SK-N-SH (cell line): ENCODE measurements at regions not wholly inside any gene's neighbourhood (a gene's known extent, or its start where the extent isn't known, plus 50 kb on each side); places are given as distances from the start of the nearest gene placed in this dataset.

ENCODE experiments used
- CTCF ChIA-PET: fragments of 300-600, 350-600 bp; formaldehyde crosslinking; extraction: SDS; loops from one replicate; lab custom pipeline; 2021; lab: Yijun Ruan, JAX
- POLR2A ChIA-PET: fragments of 350-600 bp; sonication (Branson Sonifier 250); formaldehyde crosslinking; extraction: SDS; loops from one replicate; lab custom pipeline; 2020; ENCODE audit warnings: antibody characterized with exemption, inconsistent platforms; lab: Yijun Ruan, JAX
- DNase-seq: peaks from one replicate; pipeline ENCODE4 v3.0.0; 2012
- H2AFZ ChIP-seq: fragments of 200-600 bp; sonication (generic); 2 replicates; pipeline ENCODE4 v1.8.1; 2016; ENCODE audit warnings: antibody characterized with exemption, mild to moderate bottlenecking, low read depth
- H3F3A ChIP-seq: fragments of 200-600 bp; sonication (generic); replicated peaks from 2 replicates; pipeline ENCODE3; 2016; ENCODE audit warnings: antibody characterized with exemption, mild to moderate bottlenecking; ENCODE audit not compliant: insufficient read depth
- H3K27ac ChIP-seq, 2 experiments: fragments of 200-500 bp in 1 of 2; fragments of 200-600 bp in 1 of 2; sonication (Bioruptor generic) in 1 of 2; sonication (generic), shearing (Covaris generic) in 1 of 2; 2 replicates each; pipeline versions ENCODE4 v1.5.1 to v1.6.1; 2014 to 2016; ENCODE audit warnings: low read depth in 2 of 2, inconsistent platforms in 1 of 2, low read length in 1 of 2, mild to moderate bottlenecking in 1 of 2, mixed read lengths in 1 of 2
- H3K27me3 ChIP-seq: fragments of 200-600 bp; sonication (generic), shearing (Covaris generic); 2 replicates; pipeline ENCODE4 v1.6.1; 2016; ENCODE audit warnings: mixed run types; ENCODE audit not compliant: insufficient read depth
- H3K36me3 ChIP-seq, 2 experiments: fragments of 200-500 bp in 1 of 2; fragments of 200-600 bp in 1 of 2; sonication (Bioruptor generic) in 1 of 2; sonication (generic) in 1 of 2; replicated peaks in 1 of 2; 2 replicates each; pipeline versions ENCODE3 to v1.5.1; 2014 to 2016; ENCODE audit warnings: low read length in 1 of 2, mild to moderate bottlenecking in 1 of 2; ENCODE audit not compliant: insufficient read depth in 2 of 2, control insufficient read depth in 1 of 2
- H3K4me1 ChIP-seq, 2 experiments: fragments of 200-500 bp in 1 of 2; fragments of 200-600 bp in 1 of 2; sonication (Bioruptor generic) in 1 of 2; sonication (generic), shearing (Covaris generic) in 1 of 2; 2 replicates each; pipeline versions ENCODE4 v1.5.1 to v1.6.1; 2014 to 2016; ENCODE audit warnings: low read depth in 1 of 2, low read length in 1 of 2, mixed run types in 1 of 2; ENCODE audit not compliant: insufficient read depth in 2 of 2, control insufficient read depth in 1 of 2
- H3K4me2 ChIP-seq: fragments of 200-600 bp; sonication (generic), shearing (Covaris generic); 2 replicates; pipeline ENCODE4 v1.6.1; 2017; ENCODE audit warnings: mixed run types
- H3K4me3 ChIP-seq, 2 experiments: fragments of 200-500 bp in 1 of 2; fragments of 200-600 bp in 1 of 2; sonication (Bioruptor generic) in 1 of 2; sonication (generic), shearing (Covaris generic) in 1 of 2; 2 replicates each; pipeline versions ENCODE4 v1.5.1 to v1.8.1; 2014 to 2016; ENCODE audit warnings: low read depth in 2 of 2, inconsistent platforms in 1 of 2, low read length in 1 of 2, mild to moderate bottlenecking in 1 of 2, mixed read lengths in 1 of 2, moderate library complexity in 1 of 2
- H3K79me2 ChIP-seq: fragments of 200-600 bp; sonication (generic); 2 replicates; pipeline ENCODE4 v1.8.1; 2017; ENCODE audit warnings: mild to moderate bottlenecking; ENCODE audit not compliant: insufficient read depth
- H3K9ac ChIP-seq: fragments of 200-600 bp; sonication (generic); 2 replicates; pipeline ENCODE4 v1.6.1; 2017; ENCODE audit warnings: mixed run types
- H3K9me2 ChIP-seq: fragments of 200-600 bp; sonication (generic); 2 replicates; pipeline ENCODE4 v1.6.1; 2017; ENCODE audit warnings: mixed run types
- H3K9me3 ChIP-seq: fragments of 200-600 bp; sonication (generic); 2 replicates; pipeline ENCODE4 v1.6.1; 2017; ENCODE audit warnings: mixed run types, mild to moderate bottlenecking, moderate library complexity
- H4K20me1 ChIP-seq: fragments of 200-600 bp; sonication (generic); 2 replicates; pipeline ENCODE4 v1.6.1; 2017; ENCODE audit warnings: mild to moderate bottlenecking, mixed run types; ENCODE audit not compliant: insufficient read depth
- CHD2 ChIP-seq: fragments of 150-350 bp; IDR thresholded peaks from 2 replicates; pipeline ENCODE4 v1.6.1; 2018; ENCODE audit warnings: low read length; ENCODE audit not compliant: partially characterized antibody
- EZH2phosphoT487 ChIP-seq: fragments of 200-600 bp; sonication (generic); IDR thresholded peaks from 2 replicates; pipeline ENCODE4 v1.6.1; 2017; ENCODE audit warnings: low read depth, mixed run types, mild to moderate bottlenecking, antibody characterized with exemption, moderate library complexity, borderline replicate concordance
- FOSL2 ChIP-seq: IDR thresholded peaks from 2 replicates; pipeline ENCODE4 v1.4.0; 2012; ENCODE audit warnings: low read depth, mild to moderate bottlenecking, moderate library complexity, borderline replicate concordance
- FOXJ3 ChIP-seq: sonication (generic); formaldehyde crosslinking; IDR thresholded peaks from 2 replicates; pipeline ENCODE4 v1.5.1; 2020; ENCODE audit warnings: mild to moderate bottlenecking, missing genetic modification reagents
- GABPA ChIP-seq: IDR thresholded peaks from 2 replicates; pipeline ENCODE4 v1.4.0; 2012; ENCODE audit warnings: low read depth, mild to moderate bottlenecking
- GATA2 ChIP-seq: sonication (generic); formaldehyde crosslinking; IDR thresholded peaks from 2 replicates; pipeline ENCODE4 v1.5.0; 2020; ENCODE audit warnings: mild to moderate bottlenecking, missing genetic modification reagents
- JUND ChIP-seq: IDR thresholded peaks from 2 replicates; pipeline ENCODE4 v1.4.0; 2012
- MEF2A ChIP-seq: IDR thresholded peaks from 2 replicates; pipeline ENCODE4 v1.4.0; 2012; ENCODE audit warnings: low read depth, borderline replicate concordance
- MXI1 ChIP-seq: IDR thresholded peaks from 2 replicates; pipeline ENCODE4 v1.6.1; 2012; ENCODE audit warnings: mild to moderate bottlenecking, low read depth, low read length, improper control_type of control experiment
- NRF1 ChIP-seq: IDR thresholded peaks from 2 replicates; pipeline ENCODE4 v1.6.1; 2012; ENCODE audit warnings: low read depth, mild to moderate bottlenecking, low read length
- POLR2AphosphoS5 ChIP-seq: IDR thresholded peaks from 2 replicates; pipeline ENCODE4 v1.6.1; 2012; ENCODE audit warnings: low read depth, low read length
- RAD21 ChIP-seq: IDR thresholded peaks from 2 replicates; pipeline ENCODE4 v1.6.1; 2012; ENCODE audit warnings: mild to moderate bottlenecking, low read length
- RXRA ChIP-seq: IDR thresholded peaks from 2 replicates; pipeline ENCODE4 v1.4.0; 2012; ENCODE audit warnings: low read depth, mild to moderate bottlenecking, borderline replicate concordance
- SIN3A ChIP-seq: IDR thresholded peaks from 2 replicates; pipeline ENCODE4 v1.6.1; 2012; ENCODE audit warnings: low read depth, mild to moderate bottlenecking, low read length, moderate library complexity, borderline replicate concordance
- TAF1 ChIP-seq: IDR thresholded peaks from 2 replicates; pipeline ENCODE4 v1.6.1; 2012; ENCODE audit warnings: low read depth, mild to moderate bottlenecking, low read length, moderate library complexity, borderline replicate concordance
- TEAD4 ChIP-seq: IDR thresholded peaks from 2 replicates; pipeline ENCODE4 v1.4.0; 2012; ENCODE audit warnings: mild to moderate bottlenecking, borderline replicate concordance; ENCODE audit not compliant: insufficient read depth
- YY1 ChIP-seq: IDR thresholded peaks from 2 replicates; pipeline ENCODE4 v1.4.0; 2012; ENCODE audit warnings: low read depth, mild to moderate bottlenecking
- WGBS: methylation state at CpG from one replicate; pipeline ENCODE4 v1.1.6; 2017; ENCODE audit warnings: low lambda C conversion rate; 5-methylcytosine and 5-hydroxymethylcytosine counted together
- TF ChIP-seq, protein P1 (sequence below): IDR thresholded peaks from 2 replicates; pipeline ENCODE4 v1.6.1; 2012; ENCODE audit warnings: mild to moderate bottlenecking, low read depth, low read length, moderate library complexity
- TF ChIP-seq, protein P2 (sequence below): fragments of 150-350 bp; IDR thresholded peaks from 2 replicates; pipeline ENCODE4 v1.6.1; 2017; ENCODE audit warnings: antibody characterized with exemption, low read length, low read depth, borderline replicate concordance
- TF ChIP-seq, protein P3 (sequence below): IDR thresholded peaks from 2 replicates; pipeline ENCODE4; 2012
- TF ChIP-seq, protein P4 (sequence below): IDR thresholded peaks from 2 replicates; pipeline ENCODE4 v1.4.0; 2012; ENCODE audit warnings: low read depth
- TF ChIP-seq, protein P5 (sequence below): fragments of 150-350 bp; IDR thresholded peaks from 2 replicates; pipeline ENCODE4 v1.6.1; 2016; ENCODE audit warnings: mild to moderate bottlenecking, low read depth, low read length

DNA sequence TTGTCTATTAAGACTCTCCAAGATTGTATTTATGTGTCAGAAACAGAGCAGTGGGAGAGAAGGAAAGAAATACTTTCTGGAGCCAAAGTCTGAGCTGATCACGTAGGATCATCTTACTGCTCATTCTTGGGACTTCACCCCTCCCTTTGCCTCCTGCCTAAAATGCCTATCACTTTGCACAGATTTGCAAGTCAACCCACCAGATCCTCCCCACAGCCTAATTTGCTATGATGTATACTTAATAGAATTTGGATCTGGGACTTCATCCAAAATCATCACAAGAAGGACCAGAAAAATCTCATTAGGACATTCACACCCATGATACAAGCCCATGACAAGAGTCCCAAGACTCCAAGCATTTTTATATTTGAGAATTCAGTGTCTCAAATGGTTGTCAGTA lies 290.2 kb downstream of the FBXW7 start:
- Histone ChIP-seq H3K4me2 (no peak overlapping the region), H4K20me1 (no peaks in the 10 kb centered on the region), H3K4me3 (no peak overlapping the region), H3K36me3 (no peaks in the 10 kb centered on the region), H2AFZ (no peak overlapping the region), H3K79me2 (no peaks in the 10 kb centered on the region), H3K9me3 (no peaks in the 10 kb centered on the region), H3K9ac (no peak overlapping the region), H3K27ac (no peak overlapping the region), H3K27me3 (no peaks in the 10 kb centered on the region), H3F3A (no peaks in the 10 kb centered on the region), H3K9me2 (no peaks in the 10 kb centered on the region), H3K4me1 (peaks cover 0 to 10% of the 10 kb centered on the region in 2 experiments; a peak in 1 of 4 replicates)
- WGBS = 21% methylated on average over 1 of the region's 1 CpG
- DNase-seq = no peak
- POLR2A ChIA-PET = no interaction called here
- CTCF ChIA-PET = interaction anchor here (1.0 kb wide), 1 partner anchor 61 kb away, joined by 3 read pairs; no protein-coding TSS in a partner anchor
- TF ChIP-seq TEAD4 = no peak
- TF ChIP-seq FOSL2 = no peak
- TF ChIP-seq RXRA = no peak
- TF ChIP-seq MEF2A = no peak
- TF ChIP-seq GABPA = no peak
- no peak for TF ChIP-seq JUND
- no peak for TF ChIP-seq NRF1
- no peak for TF ChIP-seq TAF1
- TF ChIP-seq, protein P1, sequence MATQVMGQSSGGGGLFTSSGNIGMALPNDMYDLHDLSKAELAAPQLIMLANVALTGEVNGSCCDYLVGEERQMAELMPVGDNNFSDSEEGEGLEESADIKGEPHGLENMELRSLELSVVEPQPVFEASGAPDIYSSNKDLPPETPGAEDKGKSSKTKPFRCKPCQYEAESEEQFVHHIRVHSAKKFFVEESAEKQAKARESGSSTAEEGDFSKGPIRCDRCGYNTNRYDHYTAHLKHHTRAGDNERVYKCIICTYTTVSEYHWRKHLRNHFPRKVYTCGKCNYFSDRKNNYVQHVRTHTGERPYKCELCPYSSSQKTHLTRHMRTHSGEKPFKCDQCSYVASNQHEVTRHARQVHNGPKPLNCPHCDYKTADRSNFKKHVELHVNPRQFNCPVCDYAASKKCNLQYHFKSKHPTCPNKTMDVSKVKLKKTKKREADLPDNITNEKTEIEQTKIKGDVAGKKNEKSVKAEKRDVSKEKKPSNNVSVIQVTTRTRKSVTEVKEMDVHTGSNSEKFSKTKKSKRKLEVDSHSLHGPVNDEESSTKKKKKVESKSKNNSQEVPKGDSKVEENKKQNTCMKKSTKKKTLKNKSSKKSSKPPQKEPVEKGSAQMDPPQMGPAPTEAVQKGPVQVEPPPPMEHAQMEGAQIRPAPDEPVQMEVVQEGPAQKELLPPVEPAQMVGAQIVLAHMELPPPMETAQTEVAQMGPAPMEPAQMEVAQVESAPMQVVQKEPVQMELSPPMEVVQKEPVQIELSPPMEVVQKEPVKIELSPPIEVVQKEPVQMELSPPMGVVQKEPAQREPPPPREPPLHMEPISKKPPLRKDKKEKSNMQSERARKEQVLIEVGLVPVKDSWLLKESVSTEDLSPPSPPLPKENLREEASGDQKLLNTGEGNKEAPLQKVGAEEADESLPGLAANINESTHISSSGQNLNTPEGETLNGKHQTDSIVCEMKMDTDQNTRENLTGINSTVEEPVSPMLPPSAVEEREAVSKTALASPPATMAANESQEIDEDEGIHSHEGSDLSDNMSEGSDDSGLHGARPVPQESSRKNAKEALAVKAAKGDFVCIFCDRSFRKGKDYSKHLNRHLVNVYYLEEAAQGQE = no peak
- no peak for TF ChIP-seq MXI1
- TF ChIP-seq, protein P2, sequence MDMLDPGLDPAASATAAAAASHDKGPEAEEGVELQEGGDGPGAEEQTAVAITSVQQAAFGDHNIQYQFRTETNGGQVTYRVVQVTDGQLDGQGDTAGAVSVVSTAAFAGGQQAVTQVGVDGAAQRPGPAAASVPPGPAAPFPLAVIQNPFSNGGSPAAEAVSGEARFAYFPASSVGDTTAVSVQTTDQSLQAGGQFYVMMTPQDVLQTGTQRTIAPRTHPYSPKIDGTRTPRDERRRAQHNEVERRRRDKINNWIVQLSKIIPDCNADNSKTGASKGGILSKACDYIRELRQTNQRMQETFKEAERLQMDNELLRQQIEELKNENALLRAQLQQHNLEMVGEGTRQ = no peak
- TF ChIP-seq SIN3A = no peak
- no peak for TF ChIP-seq RAD21

DNA sequence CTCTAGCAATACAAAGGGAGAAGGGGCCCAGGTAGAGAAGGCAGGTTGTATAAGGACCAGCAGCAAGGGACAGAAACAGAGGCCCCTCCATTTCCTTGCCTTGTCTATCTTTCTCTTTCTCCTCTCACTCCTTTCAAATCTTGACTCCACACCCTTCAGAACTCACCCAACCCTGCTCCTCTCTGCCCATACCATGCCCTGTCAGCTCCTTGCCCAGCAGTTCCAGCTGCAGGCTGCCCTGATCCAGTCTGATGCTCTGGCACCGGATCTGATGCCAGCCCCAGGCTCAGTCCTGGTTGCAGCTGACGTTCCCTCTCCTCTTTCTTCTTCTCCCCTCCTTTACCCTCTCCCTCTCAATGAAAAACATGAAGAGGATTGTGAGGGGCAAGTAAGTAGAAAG lies 291.2 kb downstream of the FBXW7 start:
- no peak for DNase-seq
- Histone ChIP-seq H3K9me3 (no peaks in the 10 kb centered on the region), H3K4me2 (no peak overlapping the region), H3K4me1 (peaks cover 0 to 10% of the 10 kb centered on the region in 2 experiments; a peak in 1 of 4 replicates), H3K27me3 (no peaks in the 10 kb centered on the region), H3K9ac (no peak overlapping the region), H2AFZ (no peak overlapping the region), H3K9me2 (no peaks in the 10 kb centered on the region), H3K27ac (no peak overlapping the region), H3F3A (no peaks in the 10 kb centered on the region), H3K79me2 (no peaks in the 10 kb centered on the region), H4K20me1 (no peaks in the 10 kb centered on the region), H3K36me3 (no peaks in the 10 kb centered on the region), H3K4me3 (no peak overlapping the region)
- POLR2A ChIA-PET = no interaction called here
- 59% methylated on average over 2 of the region's 2 CpGs for WGBS
- CTCF ChIA-PET = no interaction called here
- TF ChIP-seq, protein P3, sequence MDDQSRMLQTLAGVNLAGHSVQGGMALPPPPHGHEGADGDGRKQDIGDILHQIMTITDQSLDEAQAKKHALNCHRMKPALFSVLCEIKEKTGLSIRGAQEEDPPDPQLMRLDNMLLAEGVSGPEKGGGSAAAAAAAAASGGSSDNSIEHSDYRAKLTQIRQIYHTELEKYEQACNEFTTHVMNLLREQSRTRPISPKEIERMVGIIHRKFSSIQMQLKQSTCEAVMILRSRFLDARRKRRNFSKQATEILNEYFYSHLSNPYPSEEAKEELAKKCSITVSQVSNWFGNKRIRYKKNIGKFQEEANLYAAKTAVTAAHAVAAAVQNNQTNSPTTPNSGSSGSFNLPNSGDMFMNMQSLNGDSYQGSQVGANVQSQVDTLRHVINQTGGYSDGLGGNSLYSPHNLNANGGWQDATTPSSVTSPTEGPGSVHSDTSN = no peak
- no peak for TF ChIP-seq EZH2phosphoT487
- TF ChIP-seq CHD2 = no peak
- TF ChIP-seq, protein P4, sequence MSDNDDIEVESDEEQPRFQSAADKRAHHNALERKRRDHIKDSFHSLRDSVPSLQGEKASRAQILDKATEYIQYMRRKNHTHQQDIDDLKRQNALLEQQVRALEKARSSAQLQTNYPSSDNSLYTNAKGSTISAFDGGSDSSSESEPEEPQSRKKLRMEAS = no peak
- TF ChIP-seq POLR2AphosphoS5 = no peak
- no peak for TF ChIP-seq YY1
- TF ChIP-seq GABPA = no peak
- TF ChIP-seq FOXJ3 (CRISPR knock-in tag) = no peak
- TF ChIP-seq GATA2 = no peak
- TF ChIP-seq, protein P5, sequence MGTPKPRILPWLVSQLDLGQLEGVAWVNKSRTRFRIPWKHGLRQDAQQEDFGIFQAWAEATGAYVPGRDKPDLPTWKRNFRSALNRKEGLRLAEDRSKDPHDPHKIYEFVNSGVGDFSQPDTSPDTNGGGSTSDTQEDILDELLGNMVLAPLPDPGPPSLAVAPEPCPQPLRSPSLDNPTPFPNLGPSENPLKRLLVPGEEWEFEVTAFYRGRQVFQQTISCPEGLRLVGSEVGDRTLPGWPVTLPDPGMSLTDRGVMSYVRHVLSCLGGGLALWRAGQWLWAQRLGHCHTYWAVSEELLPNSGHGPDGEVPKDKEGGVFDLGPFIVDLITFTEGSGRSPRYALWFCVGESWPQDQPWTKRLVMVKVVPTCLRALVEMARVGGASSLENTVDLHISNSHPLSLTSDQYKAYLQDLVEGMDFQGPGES = no peak
- TF ChIP-seq RXRA = no peak
